NT2/D1 (cell line): ENCODE measurements at regions not wholly inside any gene's neighbourhood (a gene's known extent, or its start where the extent isn't known, plus 50 kb on each side); places are given as distances from the start of the nearest gene placed in this dataset.

Source experiments
- YY1 ChIP-seq: IDR thresholded peaks from 2 replicates; pipeline ENCODE4 v1.6.1; 2011; ENCODE audit not compliant: insufficient read length, insufficient read depth
- ZNF274 ChIP-seq: IDR thresholded peaks from 2 replicates; pipeline ENCODE4 v1.6.1; 2011; ENCODE audit warnings: mild to moderate bottlenecking, low read depth, low read length

GRCh38 chr5:40052808-40053207 is 626.9 kb upstream of the PTGER4 start:
- TF ChIP-seq YY1 (no peak), ZNF274 (no peak)
